Endothelial cell of umbilical vein (primary cell): ENCODE measurements at regions not wholly inside any gene's neighbourhood (a gene's known extent, or its start where the extent isn't known, plus 50 kb on each side); places are given as distances from the start of the nearest gene placed in this dataset.

ENCODE experiments used
- BruUV-seq: library from RNA; stranded (reverse); fragments of 400-500 nt; replicated peaks from 2 replicates; lab custom pipeline; 2021; lab: Mats Ljungman, UMichigan
- CTCF ChIA-PET: fragments of 300-600, 350-600 bp; sonication (Branson Sonifier 250); formaldehyde crosslinking; loops from one replicate; lab custom pipeline; 2021; ENCODE audit warnings: antibody characterized with exemption, inconsistent platforms; lab: Charles Lee
- POLR2A ChIA-PET: fragments of 300-600, 350-600 bp; sonication (Branson Sonifier 250); formaldehyde crosslinking; loops from one replicate; lab custom pipeline; 2021; ENCODE audit warnings: antibody characterized with exemption, inconsistent platforms; lab: Charles Lee
- DNase-seq: peaks from one replicate; pipeline ENCODE4 v3.0.0-alpha.2; 2011; ENCODE audit warnings: low read depth, low spot score
- FAIRE-seq: peaks from 2 replicates; lab custom pipeline; 2011; peaks lifted over from hg19 to GRCh38; lab: Jason Lieb, UNC
- H2AFZ ChIP-seq: 2 replicates; pipeline ENCODE4 v1.6.0; 2012; ENCODE audit warnings: low read depth, low read length, control low read depth, inconsistent platforms
- H3K27ac ChIP-seq: 2 replicates; pipeline ENCODE4 v1.5.1; 2011; ENCODE audit warnings: low read depth, mild to moderate bottlenecking, control low read depth, low read length, moderate library complexity; ENCODE audit not compliant: insufficient read depth
- H3K27me3 ChIP-seq, 2 experiments: 2 replicates each; pipeline versions ENCODE4 v1.6.0 to v1.6.1; 2011; ENCODE audit warnings: low read length in 2 of 2, mixed read lengths in 1 of 2; ENCODE audit not compliant: control insufficient read depth in 2 of 2, insufficient read depth in 2 of 2
- H3K36me3 ChIP-seq, 2 experiments: 2 replicates in 1 of 2; 3 replicates in 1 of 2; pipeline ENCODE4 v1.5.1; 2011; ENCODE audit warnings: low read length in 2 of 2, mild to moderate bottlenecking in 1 of 2, moderate library complexity in 1 of 2; ENCODE audit not compliant: control insufficient read depth in 2 of 2, insufficient read depth in 2 of 2; ENCODE audit errors: extremely low read depth in 1 of 2
- H3K4me1 ChIP-seq: 3 replicates; pipeline ENCODE4 v1.5.1; 2011; ENCODE audit warnings: mild to moderate bottlenecking, low read length; ENCODE audit not compliant: control insufficient read depth, insufficient read depth; ENCODE audit errors: extremely low read depth
- H3K4me2 ChIP-seq: 2 replicates; pipeline ENCODE4 v1.6.1; 2011; ENCODE audit warnings: low read length, control low read depth, mixed read lengths; ENCODE audit not compliant: insufficient read depth
- H3K4me3 ChIP-seq, 3 experiments: fragments of 200-600 bp in 1 of 3; sonication (generic), shearing (Covaris generic) in 1 of 3; replicated peaks in 1 of 3; 2 replicates each; pipeline ENCODE4 v1.5.1; 2011 to 2016; ENCODE audit warnings: control low read depth in 3 of 3, low read length in 3 of 3, mild to moderate bottlenecking in 2 of 3, inconsistent platforms in 1 of 3, low read depth in 1 of 3, moderate library complexity in 1 of 3; ENCODE audit not compliant: insufficient read depth in 1 of 3
- H3K79me2 ChIP-seq: 2 replicates; pipeline ENCODE4 v1.6.0; 2012; ENCODE audit warnings: low read length, inconsistent platforms; ENCODE audit not compliant: control insufficient read depth, insufficient read depth
- H3K9ac ChIP-seq: replicated peaks from 2 replicates; pipeline ENCODE3; 2011; ENCODE audit warnings: low read length, control low read depth; ENCODE audit not compliant: insufficient read depth; ENCODE audit errors: extremely low read depth
- H3K9me1 ChIP-seq: replicated peaks from 3 replicates; pipeline ENCODE4 v1.6.0; 2011; ENCODE audit warnings: mild to moderate bottlenecking, low read length; ENCODE audit not compliant: control insufficient read depth, insufficient read depth; ENCODE audit errors: extremely low read depth
- H3K9me3 ChIP-seq: replicated peaks from 2 replicates; pipeline ENCODE4 v1.5.1; 2012; ENCODE audit warnings: low read length, inconsistent platforms; ENCODE audit not compliant: control insufficient read depth, insufficient read depth
- H4K20me1 ChIP-seq: replicated peaks from 2 replicates; pipeline ENCODE3; 2011; ENCODE audit warnings: mild to moderate bottlenecking, low read length; ENCODE audit not compliant: control insufficient read depth, insufficient read depth; ENCODE audit errors: extremely low read depth
- EZH2 ChIP-seq: IDR thresholded peaks from 2 replicates; pipeline ENCODE4 v1.6.1; 2012; ENCODE audit warnings: borderline replicate concordance, low read depth, mild to moderate bottlenecking, moderate library complexity, low read length, inconsistent platforms; ENCODE audit not compliant: severe bottlenecking
- FOS ChIP-seq: IDR thresholded peaks from 2 replicates; pipeline ENCODE4 v1.6.1; 2011; ENCODE audit warnings: mild to moderate bottlenecking, low read length, moderate library complexity, borderline replicate concordance; ENCODE audit not compliant: insufficient read depth
- GATA2 ChIP-seq: IDR thresholded peaks from 2 replicates; pipeline ENCODE4 v1.7.0; 2011; ENCODE audit warnings: low read depth, mild to moderate bottlenecking, moderate library complexity, mixed read lengths, low read length; ENCODE audit not compliant: insufficient read length, insufficient read depth
- JUN ChIP-seq: IDR thresholded peaks from 2 replicates; pipeline ENCODE4 v1.6.1; 2011; ENCODE audit warnings: borderline replicate concordance, low read depth; ENCODE audit not compliant: insufficient read length, insufficient read depth
- MYC ChIP-seq: IDR thresholded peaks from one replicate; pipeline ENCODE4 v1.6.1; 2011; ENCODE audit warnings: mild to moderate bottlenecking, low read depth, low read length
- POLR2A ChIP-seq: IDR thresholded peaks from 2 replicates; pipeline ENCODE4 v1.6.1; 2012; ENCODE audit warnings: low read depth, mild to moderate bottlenecking, control low read depth, low read length
- POLR2AphosphoS5 ChIP-seq: IDR thresholded peaks from 2 replicates; pipeline ENCODE4 v1.6.1; 2012; ENCODE audit warnings: low read depth, mild to moderate bottlenecking, control low read depth, low read length, moderate library complexity; ENCODE audit not compliant: insufficient read depth
- dilution Hi-C: fragments of 300-500 bp; cut with MboI; formaldehyde crosslinking; loops from one replicate; pipeline ENCODE4 v1.15.0; 2019; ENCODE audit warnings: low sequenced_read_pairs; ENCODE audit not compliant: extremely low pct_ligation_motif_present
- intact Hi-C: fragments of 100-400 bp; cut with micrococcal nuclease; formaldehyde crosslinking; loops from one replicate; pipeline ENCODE4 v1.10.0; 2022
- TF ChIP-seq, protein P1 (sequence below): IDR thresholded peaks from 2 replicates; pipeline ENCODE4 v1.6.1; 2011; ENCODE audit not compliant: insufficient read depth, insufficient read length
- TF ChIP-seq, protein P2 (sequence below), 2 donors: IDR thresholded peaks; 1 replicate in 1 of 2; 2 replicates in 1 of 2; pipeline ENCODE4 v1.5.1; 2011; ENCODE audit warnings: low read length in 2 of 2, mild to moderate bottlenecking in 2 of 2, moderate library complexity in 2 of 2, control low read depth in 1 of 2, inconsistent platforms in 1 of 2, low read depth in 1 of 2; ENCODE audit not compliant: insufficient read depth in 1 of 2; ENCODE audit errors: extremely low read depth in 1 of 2

DNA sequence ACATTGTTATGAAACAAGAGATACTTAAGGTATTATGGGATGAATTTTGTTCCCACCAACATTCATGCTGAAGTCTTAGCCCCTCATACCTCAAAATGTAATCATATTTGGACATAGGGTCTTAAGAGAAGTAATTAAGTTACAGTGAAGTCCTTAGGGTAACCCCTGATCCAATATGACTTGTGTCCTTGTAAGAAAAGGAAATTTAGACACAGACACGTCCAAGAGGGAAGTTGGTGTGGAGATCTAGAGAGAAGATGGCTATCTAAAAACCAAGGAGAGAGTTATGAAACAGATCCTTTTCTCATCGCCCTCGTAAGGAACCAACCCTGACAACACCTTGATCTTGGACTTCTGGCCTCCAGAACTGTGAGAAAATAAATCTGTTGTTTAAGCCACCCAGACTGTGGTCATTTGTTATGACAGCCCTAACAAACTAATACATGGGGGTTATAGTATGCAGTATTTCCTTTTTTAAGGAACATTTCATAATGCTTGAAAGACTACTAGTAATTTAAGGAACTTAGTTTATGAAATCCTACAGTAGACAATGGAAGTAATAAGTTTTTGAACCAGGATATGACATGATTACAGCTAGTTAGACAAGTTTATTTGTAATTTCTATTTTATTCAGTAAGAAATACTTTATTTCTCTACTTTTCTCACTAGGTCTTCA, 875.5 kb upstream of the ADGRL2 start:
- no peak for TF ChIP-seq POLR2AphosphoS5
- TF ChIP-seq, protein P1, sequence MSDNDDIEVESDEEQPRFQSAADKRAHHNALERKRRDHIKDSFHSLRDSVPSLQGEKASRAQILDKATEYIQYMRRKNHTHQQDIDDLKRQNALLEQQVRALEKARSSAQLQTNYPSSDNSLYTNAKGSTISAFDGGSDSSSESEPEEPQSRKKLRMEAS: no peak
- TF ChIP-seq FOS: no peak
- TF ChIP-seq JUN: no peak
- TF ChIP-seq GATA2: no peak
- TF ChIP-seq EZH2: no peak
- TF ChIP-seq MYC: no peak
- TF ChIP-seq, protein P2, sequence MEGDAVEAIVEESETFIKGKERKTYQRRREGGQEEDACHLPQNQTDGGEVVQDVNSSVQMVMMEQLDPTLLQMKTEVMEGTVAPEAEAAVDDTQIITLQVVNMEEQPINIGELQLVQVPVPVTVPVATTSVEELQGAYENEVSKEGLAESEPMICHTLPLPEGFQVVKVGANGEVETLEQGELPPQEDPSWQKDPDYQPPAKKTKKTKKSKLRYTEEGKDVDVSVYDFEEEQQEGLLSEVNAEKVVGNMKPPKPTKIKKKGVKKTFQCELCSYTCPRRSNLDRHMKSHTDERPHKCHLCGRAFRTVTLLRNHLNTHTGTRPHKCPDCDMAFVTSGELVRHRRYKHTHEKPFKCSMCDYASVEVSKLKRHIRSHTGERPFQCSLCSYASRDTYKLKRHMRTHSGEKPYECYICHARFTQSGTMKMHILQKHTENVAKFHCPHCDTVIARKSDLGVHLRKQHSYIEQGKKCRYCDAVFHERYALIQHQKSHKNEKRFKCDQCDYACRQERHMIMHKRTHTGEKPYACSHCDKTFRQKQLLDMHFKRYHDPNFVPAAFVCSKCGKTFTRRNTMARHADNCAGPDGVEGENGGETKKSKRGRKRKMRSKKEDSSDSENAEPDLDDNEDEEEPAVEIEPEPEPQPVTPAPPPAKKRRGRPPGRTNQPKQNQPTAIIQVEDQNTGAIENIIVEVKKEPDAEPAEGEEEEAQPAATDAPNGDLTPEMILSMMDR (IDR thresholded peaks at IDR 0.05; ENCODE audit: extremely low read depth in 1 of 2, insufficient read depth in 1 of 2, low read depth in 1 of 2, low read length in 2 of 2): no peak
- no peak for TF ChIP-seq POLR2A
- H3K4me1 ChIP-seq: no peaks in the 10 kb centered on the region
- BruUV-seq: no TSS peak
- ChIA-PET CTCF (no interaction called here), POLR2A (no interaction called here)
- no peak overlapping the region for H3K27ac ChIP-seq
- FAIRE-seq (no peak), DNase-seq (no peak)
- H3K9me1 ChIP-seq: no peaks in the 10 kb centered on the region
- no peaks in the 10 kb centered on the region for H3K36me3 ChIP-seq
- H3K79me2 ChIP-seq: no peaks in the 10 kb centered on the region
- no peaks in the 10 kb centered on the region for H3K9me3 ChIP-seq
- H3K4me2 ChIP-seq: no peak overlapping the region
- dilution Hi-C loops: no loop called here
- no peaks in the 10 kb centered on the region for H3K27me3 ChIP-seq
- intact Hi-C loops: no loop called here
- no peak overlapping the region for H2AFZ ChIP-seq
- H3K9ac ChIP-seq: no peak overlapping the region
- no peak overlapping the region for H3K4me3 ChIP-seq
- no peaks in the 10 kb centered on the region for H4K20me1 ChIP-seq
